Liver (tissue), 3 donors: ENCODE measurements at regions not wholly inside any gene's neighbourhood (a gene's known extent, or its start where the extent isn't known, plus 50 kb on each side); places are given as distances from the start of the nearest gene placed in this dataset.

ENCODE experiments used
- GABPA ChIP-seq, 2 donors: IDR thresholded peaks in 1 of 2; conservative IDR thresholded peaks in 1 of 2; 2 replicates each; pipeline ENCODE4 v1.6.1; 2016; ENCODE audit warnings: antibody characterized with exemption in 2 of 2, mild to moderate bottlenecking in 1 of 2, moderate library complexity in 1 of 2
- HNF4G ChIP-seq: IDR thresholded peaks from 2 replicates; pipeline ENCODE4 v1.6.1; 2016; ENCODE audit warnings: antibody characterized with exemption
- JUND ChIP-seq, 2 donors: IDR thresholded peaks; 2 replicates each; pipeline ENCODE4 v1.6.1; 2016; ENCODE audit warnings: antibody characterized with exemption in 2 of 2
- RAD21 ChIP-seq, 2 donors: IDR thresholded peaks; 2 replicates each; pipeline ENCODE4 v1.6.1; 2016; ENCODE audit warnings: antibody characterized with exemption in 2 of 2, mild to moderate bottlenecking in 2 of 2
- SP1 ChIP-seq: IDR thresholded peaks from 2 replicates; pipeline ENCODE4 v1.6.1; 2018; ENCODE audit warnings: antibody characterized with exemption, mild to moderate bottlenecking
- TAF1 ChIP-seq: conservative IDR thresholded peaks from 2 replicates; pipeline ENCODE4 v1.6.1; 2016; ENCODE audit warnings: antibody characterized with exemption, mild to moderate bottlenecking
- TF ChIP-seq, protein P1 (sequence below): fragments of 150-350 bp; IDR thresholded peaks from 2 replicates; pipeline ENCODE4 v1.5.1; 2017; ENCODE audit warnings: improper control_type of control experiment, low read depth, low read length; ENCODE audit not compliant: missing input control
- TF ChIP-seq, protein P2 (sequence below): IDR thresholded peaks from 2 replicates; pipeline ENCODE4 v1.6.1; 2016; ENCODE audit warnings: antibody characterized with exemption
- TF ChIP-seq, protein P3 (sequence below): IDR thresholded peaks from 2 replicates; pipeline ENCODE4 v1.6.1; 2016; ENCODE audit warnings: antibody characterized with exemption, mild to moderate bottlenecking
- TF ChIP-seq, protein P4 (sequence below): IDR thresholded peaks from 2 replicates; pipeline ENCODE4 v1.6.1; 2016; ENCODE audit warnings: antibody characterized with exemption
- donor health status: healthy.
- donor health status: healthy.

DNA sequence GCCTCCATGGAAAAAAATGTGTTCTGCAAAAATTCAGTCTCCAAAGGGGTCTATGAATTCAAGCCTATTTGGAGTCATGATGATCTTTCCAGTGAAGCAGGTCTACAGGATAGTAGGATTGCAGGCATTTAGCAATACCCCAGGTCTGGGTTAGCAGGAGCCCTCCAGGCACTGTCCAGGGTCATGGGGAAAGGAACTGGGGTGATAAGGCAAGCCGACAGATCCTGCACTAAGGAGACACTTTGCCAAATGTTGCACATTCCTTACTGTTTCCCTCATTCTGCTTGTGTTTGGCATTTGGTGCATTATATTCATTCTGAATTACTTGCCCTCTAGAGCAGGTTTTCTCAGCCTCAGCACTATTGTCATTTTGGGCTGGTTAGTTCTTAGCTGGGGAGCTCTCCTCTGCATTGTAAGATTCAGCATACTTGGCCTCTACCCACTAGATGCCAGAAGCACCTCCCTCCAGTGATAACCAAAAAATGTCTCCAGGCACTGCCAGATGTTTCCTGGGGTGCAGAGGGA is 333.3 kb upstream of the PLXNA2 start:
- no peak for TF ChIP-seq TAF1
- TF ChIP-seq, protein P1, sequence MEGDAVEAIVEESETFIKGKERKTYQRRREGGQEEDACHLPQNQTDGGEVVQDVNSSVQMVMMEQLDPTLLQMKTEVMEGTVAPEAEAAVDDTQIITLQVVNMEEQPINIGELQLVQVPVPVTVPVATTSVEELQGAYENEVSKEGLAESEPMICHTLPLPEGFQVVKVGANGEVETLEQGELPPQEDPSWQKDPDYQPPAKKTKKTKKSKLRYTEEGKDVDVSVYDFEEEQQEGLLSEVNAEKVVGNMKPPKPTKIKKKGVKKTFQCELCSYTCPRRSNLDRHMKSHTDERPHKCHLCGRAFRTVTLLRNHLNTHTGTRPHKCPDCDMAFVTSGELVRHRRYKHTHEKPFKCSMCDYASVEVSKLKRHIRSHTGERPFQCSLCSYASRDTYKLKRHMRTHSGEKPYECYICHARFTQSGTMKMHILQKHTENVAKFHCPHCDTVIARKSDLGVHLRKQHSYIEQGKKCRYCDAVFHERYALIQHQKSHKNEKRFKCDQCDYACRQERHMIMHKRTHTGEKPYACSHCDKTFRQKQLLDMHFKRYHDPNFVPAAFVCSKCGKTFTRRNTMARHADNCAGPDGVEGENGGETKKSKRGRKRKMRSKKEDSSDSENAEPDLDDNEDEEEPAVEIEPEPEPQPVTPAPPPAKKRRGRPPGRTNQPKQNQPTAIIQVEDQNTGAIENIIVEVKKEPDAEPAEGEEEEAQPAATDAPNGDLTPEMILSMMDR = no peak
- TF ChIP-seq, protein P2, sequence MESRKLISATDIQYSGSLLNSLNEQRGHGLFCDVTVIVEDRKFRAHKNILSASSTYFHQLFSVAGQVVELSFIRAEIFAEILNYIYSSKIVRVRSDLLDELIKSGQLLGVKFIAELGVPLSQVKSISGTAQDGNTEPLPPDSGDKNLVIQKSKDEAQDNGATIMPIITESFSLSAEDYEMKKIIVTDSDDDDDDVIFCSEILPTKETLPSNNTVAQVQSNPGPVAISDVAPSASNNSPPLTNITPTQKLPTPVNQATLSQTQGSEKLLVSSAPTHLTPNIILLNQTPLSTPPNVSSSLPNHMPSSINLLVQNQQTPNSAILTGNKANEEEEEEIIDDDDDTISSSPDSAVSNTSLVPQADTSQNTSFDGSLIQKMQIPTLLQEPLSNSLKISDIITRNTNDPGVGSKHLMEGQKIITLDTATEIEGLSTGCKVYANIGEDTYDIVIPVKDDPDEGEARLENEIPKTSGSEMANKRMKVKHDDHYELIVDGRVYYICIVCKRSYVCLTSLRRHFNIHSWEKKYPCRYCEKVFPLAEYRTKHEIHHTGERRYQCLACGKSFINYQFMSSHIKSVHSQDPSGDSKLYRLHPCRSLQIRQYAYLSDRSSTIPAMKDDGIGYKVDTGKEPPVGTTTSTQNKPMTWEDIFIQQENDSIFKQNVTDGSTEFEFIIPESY = no peak
- no peak for TF ChIP-seq RAD21 (IDR thresholded peaks at IDR 0.05)
- TF ChIP-seq, protein P3, sequence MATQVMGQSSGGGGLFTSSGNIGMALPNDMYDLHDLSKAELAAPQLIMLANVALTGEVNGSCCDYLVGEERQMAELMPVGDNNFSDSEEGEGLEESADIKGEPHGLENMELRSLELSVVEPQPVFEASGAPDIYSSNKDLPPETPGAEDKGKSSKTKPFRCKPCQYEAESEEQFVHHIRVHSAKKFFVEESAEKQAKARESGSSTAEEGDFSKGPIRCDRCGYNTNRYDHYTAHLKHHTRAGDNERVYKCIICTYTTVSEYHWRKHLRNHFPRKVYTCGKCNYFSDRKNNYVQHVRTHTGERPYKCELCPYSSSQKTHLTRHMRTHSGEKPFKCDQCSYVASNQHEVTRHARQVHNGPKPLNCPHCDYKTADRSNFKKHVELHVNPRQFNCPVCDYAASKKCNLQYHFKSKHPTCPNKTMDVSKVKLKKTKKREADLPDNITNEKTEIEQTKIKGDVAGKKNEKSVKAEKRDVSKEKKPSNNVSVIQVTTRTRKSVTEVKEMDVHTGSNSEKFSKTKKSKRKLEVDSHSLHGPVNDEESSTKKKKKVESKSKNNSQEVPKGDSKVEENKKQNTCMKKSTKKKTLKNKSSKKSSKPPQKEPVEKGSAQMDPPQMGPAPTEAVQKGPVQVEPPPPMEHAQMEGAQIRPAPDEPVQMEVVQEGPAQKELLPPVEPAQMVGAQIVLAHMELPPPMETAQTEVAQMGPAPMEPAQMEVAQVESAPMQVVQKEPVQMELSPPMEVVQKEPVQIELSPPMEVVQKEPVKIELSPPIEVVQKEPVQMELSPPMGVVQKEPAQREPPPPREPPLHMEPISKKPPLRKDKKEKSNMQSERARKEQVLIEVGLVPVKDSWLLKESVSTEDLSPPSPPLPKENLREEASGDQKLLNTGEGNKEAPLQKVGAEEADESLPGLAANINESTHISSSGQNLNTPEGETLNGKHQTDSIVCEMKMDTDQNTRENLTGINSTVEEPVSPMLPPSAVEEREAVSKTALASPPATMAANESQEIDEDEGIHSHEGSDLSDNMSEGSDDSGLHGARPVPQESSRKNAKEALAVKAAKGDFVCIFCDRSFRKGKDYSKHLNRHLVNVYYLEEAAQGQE = no peak
- no peak for TF ChIP-seq SP1
- no peak for TF ChIP-seq GABPA (IDR thresholded peaks at IDR 0.05 in 1 of 2, conservative IDR thresholded peaks at IDR 0.05 in 1 of 2)
- TF ChIP-seq, protein P4, sequence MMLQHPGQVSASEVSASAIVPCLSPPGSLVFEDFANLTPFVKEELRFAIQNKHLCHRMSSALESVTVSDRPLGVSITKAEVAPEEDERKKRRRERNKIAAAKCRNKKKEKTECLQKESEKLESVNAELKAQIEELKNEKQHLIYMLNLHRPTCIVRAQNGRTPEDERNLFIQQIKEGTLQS = no peak
- TF ChIP-seq HNF4G = no peak
- TF ChIP-seq JUND (IDR thresholded peaks at IDR 0.05) = no peak
